NOMO-1 (cell line): ENCODE measurements at regions not wholly inside any gene's neighbourhood (a gene's known extent, or its start where the extent isn't known, plus 50 kb on each side); places are given as distances from the start of the nearest gene placed in this dataset.
"Not testable (repeated sequence)": the region's sequence is repeated elsewhere in the genome, so short reads cannot be mapped to it uniquely, and the experiment has no call there.

Experiments used
- DNase-seq, 2 experiments: peaks; one replicate each; lab custom pipeline; 2025; ENCODE audit not compliant: unreplicated experiment in 2 of 2; lab: John Stamatoyannopoulos, UW

DNA sequence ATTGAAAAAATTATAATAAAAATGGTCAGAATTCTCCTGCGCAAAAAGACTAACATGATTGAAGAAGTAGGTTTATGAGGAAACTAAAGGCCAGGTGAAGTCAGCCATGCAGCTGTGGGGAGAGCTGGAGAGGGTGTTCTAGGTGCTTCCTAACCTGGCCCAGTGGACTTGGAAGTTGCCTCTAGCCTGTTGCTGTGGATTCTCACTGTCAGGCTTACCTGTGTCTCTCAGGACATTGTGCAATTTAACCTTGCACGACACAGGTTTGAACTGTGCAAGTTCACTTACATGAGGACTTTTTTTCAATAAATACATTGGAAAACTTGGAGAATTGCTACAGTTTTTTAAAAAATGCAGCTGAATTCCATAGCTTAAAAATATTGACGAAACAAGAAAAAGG lies 266.4 kb downstream of the CXCL12 start:
- DNase-seq: no peak

DNA sequence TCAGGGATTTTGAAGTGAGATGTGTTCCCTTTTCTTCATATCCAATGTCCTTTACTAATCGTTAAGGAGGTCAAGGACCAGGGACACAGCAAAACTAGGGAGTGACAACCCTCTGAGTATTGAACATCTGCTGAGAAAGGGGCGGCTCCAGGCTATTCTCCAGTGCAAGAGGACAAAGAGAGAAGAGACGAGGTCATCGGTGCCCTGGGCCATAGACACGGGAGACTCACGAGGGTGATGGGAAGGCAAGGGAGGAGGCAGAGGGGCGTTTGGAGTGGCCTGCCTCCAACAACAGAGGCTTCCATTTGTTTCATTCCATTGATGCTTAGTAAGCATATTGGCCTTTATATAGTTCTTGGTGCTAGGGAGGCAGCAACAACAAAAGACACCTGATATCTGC lies 268.4 kb downstream of the CXCL12 start:
- no peak for DNase-seq

DNA sequence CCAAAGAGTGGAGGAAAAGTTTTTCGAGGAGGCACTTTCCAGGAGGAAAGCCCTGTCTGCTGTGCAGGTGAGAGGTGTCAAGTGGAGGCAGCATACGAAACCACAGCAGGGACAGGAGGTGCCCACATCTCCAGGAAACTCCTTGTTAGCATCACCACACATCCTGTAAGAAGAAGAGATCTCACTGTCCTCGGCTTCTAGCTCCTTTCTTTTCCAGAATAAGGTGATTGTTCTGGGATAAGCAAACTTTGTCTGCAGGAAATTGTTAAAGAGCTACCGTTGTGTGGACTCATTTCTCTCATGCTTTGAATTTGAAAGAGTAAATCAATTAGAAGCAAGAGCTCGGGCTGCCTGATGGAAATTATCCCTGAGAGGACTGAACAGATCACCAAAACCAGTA lies 269.4 kb downstream of the CXCL12 start:
- DNase-seq: no peak

DNA sequence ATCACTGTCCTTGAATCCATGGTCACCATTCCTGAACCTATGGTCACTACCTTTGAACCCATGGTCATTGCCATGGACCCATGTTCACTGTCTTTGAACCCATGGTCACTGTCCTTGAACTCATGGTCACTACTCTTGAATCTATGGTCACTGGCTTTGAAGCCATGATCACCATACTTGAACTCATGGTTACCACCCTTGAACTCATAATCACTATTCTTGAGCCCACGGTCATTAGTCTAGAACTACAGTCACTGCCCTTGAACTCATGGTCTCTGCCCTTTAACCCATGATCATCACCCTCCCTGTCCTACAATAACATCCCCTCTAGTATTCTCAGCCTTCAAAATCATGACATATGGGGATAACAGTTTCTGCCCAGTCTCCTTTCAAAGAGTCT lies 270.5 kb downstream of the CXCL12 start:
- DNase-seq: no peak

DNA sequence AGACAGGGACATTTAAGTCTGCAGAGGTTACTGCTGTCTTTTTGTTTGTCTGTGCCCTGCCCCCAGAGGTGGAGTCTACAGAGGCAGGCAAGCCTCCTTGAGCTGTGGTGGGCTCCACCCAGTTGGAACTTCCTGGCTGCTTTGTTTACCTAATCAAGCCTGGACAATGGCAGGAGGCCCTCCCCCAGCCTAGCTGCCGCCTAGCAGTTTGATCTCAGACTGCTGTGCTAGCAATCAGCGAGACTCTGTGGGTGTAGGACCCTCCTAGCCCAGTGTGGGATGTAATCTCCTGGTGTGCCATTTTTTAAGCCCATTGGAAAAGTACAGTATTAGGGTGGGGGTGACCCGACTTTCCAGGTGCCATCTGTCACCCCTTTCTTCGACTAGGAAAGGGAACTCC lies 272.6 kb downstream of the CXCL12 start:
- DNase-seq: not testable (repeated sequence)

DNA sequence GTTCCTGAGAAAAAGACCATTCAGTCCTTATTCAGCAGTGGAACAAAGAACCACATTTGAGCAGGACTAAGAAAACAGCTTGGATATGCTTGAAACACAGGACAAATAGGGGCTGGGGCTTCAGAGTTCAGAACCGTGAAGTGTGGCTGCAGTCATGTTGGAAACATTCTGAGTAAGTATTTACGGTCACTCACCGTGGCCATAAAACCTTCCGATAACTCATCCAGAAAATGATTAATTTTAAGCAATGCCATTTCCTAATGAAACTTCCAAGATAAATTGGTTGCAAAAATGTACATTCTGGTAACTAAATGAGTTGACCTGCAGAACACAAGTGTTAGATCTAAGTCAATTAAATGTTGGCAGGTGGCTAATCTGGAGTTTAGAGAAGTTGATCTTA lies 279.2 kb downstream of the CXCL12 start:
- no peak for DNase-seq

DNA sequence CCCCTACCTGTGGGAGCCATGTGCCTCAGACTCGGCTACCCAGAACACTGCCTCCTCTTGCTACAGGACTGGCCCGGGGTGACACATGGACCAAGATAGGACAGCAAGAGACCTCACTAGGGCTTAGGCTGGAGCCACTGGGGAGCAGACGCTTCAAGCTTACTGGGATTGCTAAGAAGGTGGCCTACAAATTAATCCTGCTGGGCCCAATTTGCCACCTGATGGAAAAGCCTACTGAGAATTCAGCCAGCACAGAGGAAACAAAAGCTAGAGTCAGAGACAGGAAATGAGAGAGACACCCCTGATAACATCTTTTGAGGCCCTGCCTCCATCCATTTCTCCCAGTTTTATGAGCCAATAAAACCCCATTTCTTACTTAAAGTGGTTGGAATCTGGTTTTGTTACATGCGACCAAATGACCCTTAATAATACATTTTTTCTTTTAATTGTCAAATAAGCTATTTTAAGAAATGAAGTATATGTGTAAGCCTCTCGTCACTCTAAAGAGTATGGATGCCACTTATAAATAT lies 282.1 kb downstream of the CXCL12 start:
- DNase-seq: no peak

DNA sequence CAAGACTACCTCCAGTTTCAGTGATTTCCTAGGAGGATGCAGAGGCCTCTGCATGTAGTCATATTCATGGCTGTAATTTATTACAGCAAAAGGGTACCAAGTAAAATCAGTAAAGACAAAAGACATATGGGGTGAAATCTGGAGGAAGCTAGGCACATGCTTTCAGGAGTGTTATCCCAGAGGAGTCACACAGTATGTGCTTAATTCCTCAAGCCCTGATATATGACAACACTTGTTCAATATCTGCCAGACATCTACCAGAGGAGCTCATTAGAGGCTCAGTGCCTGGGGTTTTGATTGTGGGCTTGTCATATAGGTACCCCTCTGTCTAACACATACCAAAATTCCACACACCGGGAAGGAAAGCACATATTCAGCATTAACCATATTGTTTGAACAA lies 283.8 kb downstream of the CXCL12 start:
- DNase-seq: no peak

DNA sequence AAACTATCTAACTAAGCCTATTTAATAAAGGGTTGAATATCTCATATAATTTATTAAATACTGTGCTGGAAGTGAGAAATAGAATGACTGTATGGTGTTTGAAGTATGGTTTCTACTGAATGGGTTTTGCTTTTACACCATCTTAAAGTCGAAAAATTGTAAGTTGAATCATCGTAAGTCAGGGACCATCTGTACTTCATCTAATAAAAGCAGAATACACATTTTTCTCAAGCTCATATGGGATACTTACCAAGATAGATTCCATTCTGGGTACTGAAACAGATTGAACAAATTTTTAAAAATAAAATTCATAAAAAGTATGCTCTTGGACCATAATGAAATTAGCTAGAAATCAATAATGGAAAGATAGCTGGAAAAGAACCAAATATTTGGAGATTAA lies 285.4 kb downstream of the CXCL12 start:
- no peak for DNase-seq

DNA sequence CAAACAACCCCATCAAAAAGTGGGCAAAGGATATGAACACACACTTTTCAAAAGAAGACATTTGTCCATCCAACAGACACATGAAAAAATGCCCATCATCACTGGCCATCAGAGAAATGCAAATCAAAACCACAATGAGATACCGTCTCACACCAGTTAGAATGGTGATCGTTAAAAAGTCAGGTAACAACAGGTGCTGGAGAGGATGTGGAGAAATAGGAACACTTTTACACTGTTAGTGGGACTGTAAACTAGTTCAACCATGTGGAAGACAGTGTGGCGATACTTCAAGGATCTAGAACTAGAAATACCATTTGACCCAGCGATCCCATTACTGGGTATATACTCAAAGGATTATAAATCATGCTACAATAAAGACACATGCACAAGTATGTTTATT lies 288.7 kb downstream of the CXCL12 start:
- DNase-seq: not testable (repeated sequence)

DNA sequence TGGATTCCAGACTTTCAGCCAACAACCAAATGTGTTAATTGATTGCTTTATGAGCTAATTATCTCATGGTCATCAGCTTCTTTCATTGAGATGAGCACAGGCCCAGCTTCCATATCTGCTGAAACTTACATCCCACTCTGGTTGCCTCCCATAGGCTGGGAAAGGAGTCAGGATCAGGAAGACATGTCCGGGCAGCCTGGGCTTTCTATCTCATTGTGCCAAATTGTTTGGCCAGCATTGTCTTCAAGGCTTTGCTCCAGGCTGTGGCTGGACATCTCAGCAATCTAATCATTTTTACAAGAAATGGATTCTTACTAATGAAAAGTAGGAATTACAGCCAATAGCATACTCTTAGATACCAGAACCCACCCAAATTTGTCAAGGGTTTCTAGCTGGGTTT lies 295.2 kb downstream of the CXCL12 start:
- DNase-seq: no peak

DNA sequence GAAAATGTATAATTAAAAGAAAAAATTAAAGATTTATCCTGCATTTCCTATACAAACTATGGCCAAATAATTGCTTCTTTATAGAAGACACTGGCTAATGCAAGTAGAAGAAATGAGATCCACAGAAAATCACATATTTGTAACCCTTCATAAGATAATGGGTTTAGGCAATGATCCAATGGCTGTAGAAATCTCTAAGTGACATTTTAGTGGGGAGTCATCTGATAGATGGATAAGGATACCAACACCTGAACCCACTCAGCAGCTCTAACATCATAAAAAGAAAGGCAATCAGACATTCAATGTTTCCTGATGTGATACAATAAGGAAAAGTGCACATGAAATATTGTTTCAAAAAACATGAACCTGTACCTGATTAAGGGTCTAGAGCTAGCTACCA lies 297.5 kb downstream of the CXCL12 start:
- DNase-seq: no peak

DNA sequence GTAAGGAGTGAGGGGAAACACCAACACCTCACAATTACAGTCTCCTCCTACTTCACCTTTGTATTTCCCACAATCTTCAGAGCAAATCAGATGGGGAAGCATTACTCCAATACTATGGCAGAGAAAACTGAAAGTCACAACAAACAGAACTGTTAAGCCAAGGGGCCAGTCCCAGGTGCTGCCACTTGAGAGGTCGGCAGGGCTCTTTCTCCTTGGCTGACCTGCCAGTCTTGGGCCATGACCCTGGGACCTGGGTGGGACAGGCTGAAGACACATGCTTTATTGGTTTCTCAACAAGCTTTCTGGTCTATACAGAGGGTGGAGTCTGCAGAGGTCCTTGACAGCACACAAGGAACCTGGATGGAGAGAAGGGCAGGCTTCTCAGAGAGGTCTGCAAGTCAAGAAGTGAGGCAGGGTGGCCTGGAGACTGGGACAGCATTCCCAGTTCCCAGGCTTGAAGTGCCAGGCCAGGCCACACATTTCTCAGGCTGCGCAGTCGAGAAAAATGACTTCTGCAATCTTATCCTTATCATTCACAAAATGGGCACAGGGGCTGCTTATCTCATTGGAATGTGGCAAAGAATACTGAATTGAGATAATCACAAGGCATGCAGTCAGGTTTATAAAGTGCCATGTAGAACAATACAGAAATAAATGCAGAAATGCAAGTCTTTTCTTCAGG lies 301.0 kb downstream of the CXCL12 start:
- DNase-seq: no peak

DNA sequence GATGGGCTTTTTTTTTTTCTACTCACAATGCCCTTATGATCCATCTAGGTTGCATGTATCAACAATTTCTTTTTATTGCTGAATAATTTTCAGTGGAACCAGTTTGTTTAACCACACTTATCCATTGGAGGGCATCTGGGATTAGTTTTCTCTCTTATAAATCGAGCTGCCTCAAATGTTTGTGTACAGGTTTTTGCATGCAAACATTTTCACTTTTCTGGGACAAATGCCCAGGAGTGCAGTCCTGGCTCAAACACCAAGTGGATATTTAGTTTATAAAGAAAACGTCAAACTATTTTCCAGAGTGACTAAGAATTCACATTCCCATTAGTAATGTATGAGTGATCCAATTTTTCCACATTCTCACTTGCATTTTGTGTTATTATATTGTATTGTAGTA lies 313.4 kb downstream of the CXCL12 start:
- no peak for DNase-seq

DNA sequence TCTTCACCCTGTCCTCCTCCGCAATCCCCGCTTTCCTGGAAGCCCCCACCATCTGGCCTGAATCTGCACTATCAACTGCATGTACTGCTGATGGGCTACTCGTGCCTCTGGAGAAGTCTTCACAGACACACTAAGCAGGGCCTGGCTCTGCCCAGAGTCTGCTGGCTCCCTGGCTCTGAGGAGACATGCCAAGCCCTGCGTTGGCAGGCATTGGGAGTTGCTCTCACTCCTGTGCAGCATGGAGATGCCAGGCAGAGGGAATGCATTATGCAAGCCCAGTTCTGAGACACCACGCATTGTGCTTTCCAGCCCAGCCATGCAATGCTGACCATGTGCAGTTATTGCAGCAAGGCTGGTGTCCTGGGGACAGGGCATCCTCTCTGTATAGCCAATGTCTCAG lies 314.6 kb downstream of the CXCL12 start:
- no peak for DNase-seq

DNA sequence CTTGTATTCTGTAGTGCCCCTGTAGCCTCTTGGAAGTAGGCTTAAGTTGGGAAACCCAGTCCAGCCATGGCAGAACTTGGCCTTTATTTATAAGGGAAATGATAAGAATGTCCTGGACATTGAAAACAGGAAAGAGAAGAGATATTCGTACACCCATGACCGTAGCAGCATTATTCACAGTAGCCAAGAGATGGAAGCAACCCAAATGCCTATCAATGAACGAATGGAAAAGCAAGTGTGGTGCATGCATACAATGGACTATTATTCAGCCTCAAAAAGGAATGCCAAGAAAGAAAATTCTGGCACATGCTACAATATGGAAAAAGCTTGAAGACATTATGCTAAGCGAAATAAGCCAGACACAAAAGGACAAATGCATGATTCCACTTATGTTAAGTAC lies 315.3 kb downstream of the CXCL12 start:
- no peak for DNase-seq

DNA sequence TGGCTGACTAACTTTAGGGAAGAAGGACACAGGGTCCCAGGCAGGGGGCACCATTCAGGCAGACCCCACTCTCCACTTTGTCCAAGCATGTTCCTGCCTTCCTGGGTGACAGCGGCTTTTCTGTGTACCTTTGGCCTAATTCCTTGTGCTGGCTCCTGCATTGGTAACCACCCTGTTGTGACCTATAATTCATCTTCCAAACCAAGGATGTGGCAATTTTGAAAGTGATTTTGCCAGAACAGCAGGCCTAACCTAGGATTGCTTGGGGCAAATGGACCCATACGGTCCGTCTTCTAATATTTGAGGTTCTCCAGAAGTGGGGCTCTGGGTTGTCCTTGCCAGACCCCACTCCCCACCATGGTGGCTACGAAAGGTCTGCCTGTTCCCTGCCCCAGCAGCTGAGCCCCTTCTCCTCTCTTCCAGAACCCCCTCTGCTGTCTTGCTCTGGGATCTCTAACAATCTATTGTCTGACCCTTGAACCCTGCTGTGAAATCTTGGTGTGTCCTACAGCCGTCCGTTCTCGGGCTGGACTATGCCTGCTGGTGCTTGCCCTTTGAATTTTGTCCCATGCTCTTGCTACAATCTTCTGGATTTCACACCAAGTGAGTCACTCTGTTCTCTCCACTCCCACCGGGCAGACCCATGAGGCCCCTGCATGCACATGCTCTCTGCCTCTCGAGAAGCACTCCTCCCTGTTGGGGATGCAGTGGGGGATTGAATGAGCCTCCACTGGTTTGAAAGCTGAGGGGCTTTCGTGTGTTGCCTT lies 316.0 kb downstream of the CXCL12 start:
- DNase-seq: no peak

DNA sequence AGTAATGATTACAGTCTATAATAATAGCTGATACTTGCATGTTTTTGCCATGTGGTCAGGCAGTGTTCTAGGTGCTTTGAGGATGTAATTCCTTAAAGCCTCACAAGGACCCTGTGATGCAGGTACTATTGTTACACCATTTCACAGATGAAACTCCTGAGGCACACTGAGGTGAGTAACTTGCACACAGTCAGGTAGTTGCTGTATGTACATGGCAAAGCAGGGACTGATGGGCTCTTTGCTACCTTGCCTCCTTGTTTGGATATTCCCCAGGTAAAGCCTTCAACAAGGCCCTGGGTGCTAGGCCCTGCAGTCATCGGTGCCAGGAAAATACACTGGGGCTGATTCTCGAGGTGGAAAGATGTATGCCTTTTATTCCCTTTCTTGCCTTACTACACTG lies 317.5 kb downstream of the CXCL12 start:
- no peak for DNase-seq

DNA sequence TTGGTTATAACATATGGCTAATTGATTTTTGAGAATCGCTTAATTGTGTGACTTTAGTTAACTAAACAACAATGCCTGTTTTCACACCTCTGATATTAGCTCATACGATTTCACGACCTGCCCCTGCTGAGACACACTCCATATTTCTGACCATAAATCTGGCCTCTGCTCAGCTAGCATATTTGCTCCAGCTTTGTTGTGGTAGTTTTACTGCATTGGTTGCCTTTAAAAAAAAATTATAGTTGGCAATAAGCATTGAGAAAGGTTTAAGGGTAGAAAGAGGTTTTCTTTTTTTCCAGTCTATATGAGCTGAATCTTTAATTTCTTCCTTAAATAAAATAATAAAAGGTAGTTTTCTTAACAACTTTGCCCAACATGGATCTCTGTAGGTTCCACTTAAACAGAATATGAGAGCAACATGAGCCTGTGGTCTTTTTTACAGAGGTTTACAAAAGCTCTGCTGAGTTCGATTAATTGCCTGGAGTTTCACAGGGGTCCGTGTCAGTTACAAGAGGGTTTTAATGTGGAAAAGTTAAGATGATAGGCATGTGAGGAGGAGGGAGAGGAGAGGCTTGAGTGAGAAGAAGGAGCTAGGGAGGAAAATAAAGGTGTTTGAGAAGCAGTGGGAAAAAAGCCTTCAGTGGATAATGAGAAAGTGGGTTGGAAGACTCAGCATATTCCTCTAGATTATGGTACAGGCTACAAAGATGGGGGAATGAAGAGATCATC lies 318.2 kb downstream of the CXCL12 start:
- no peak for DNase-seq

DNA sequence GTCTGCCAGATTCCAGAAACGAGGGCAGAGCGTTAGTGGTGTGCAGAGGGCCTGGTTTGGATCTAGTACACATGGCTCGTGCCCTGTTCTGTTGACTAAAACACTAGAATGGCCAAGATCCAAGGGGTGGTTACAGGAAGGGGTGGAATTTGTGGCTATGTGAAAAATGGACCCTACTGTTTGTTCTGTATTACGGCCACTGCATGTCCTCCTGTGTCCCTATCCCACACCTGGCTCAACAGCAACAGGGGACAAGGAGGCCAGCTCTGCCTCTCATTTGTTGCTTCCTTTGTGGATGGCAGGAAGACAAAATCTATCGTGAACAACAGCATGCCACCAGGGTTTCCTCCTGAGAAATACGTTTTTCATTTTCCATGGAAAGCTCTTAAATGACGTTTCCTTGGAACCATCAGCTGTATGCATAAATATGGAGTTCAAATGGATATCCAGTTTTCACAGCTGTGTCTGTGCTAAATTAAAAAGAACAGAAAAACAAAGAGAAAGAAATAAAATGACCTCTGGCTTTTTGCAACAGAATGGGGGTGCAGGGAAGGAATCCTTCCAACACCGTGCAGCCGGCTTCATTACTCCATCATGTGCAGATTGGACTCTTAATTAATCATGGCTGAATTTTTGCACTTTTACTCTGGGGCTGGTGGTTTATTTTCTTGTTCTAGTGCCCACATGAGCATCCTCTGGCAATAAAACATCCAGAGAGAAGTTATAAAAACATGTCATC lies 318.9 kb downstream of the CXCL12 start:
- DNase-seq: no peak
